Bone marrow (tissue), 2 donors: ENCODE measurements at regions not wholly inside any gene's neighbourhood (a gene's known extent, or its start where the extent isn't known, plus 50 kb on each side); places are given as distances from the start of the nearest gene placed in this dataset.
"Not testable (repeated sequence)": the region's sequence is repeated elsewhere in the genome, so short reads cannot be mapped to it uniquely, and the experiment has no call there.

Experiments used
- DNase-seq, 2 donors: peaks; one replicate each; lab custom pipeline; 2025; lab: John Stamatoyannopoulos, UW

GRCh38 chr4:12932203-12932788, 551.8 kb downstream of the RAB28 start:
- no peak for DNase-seq

- no peak for DNase-seq
These were observed 554.4 kb downstream of the RAB28 start for GRCh38 chr4:12929784-12930183.

GRCh38 chr4:12928751-12929150, 555.4 kb downstream of the RAB28 start:
- no peak for DNase-seq

- no peak for DNase-seq
These were observed 557.7 kb downstream of the RAB28 start for GRCh38 chr4:12926189-12927066.

- no peak for DNase-seq
These were observed 559.3 kb downstream of the RAB28 start for GRCh38 chr4:12924728-12925320.

- DNase-seq = no peak
These were observed 559.9 kb downstream of the RAB28 start for GRCh38 chr4:12924253-12924652.

GRCh38 chr4:12912896-12913418, 571.2 kb downstream of the RAB28 start:
- DNase-seq = no peak

- DNase-seq = no peak
These were observed 572.3 kb downstream of the RAB28 start for GRCh38 chr4:12911750-12912358.

- not testable (repeated sequence) for DNase-seq
These were observed 580.5 kb downstream of the RAB28 start for GRCh38 chr4:12903640-12904039.

GRCh38 chr4:12902735-12903134, 581.4 kb downstream of the RAB28 start:
- DNase-seq = no peak

- DNase-seq = no peak
These were observed 586.2 kb downstream of the RAB28 start for GRCh38 chr4:12897954-12898353.

GRCh38 chr4:12894062-12894461, 590.1 kb downstream of the RAB28 start:
- DNase-seq = no peak

- no peak for DNase-seq
These were observed 595.1 kb downstream of the RAB28 start for GRCh38 chr4:12889054-12889453.

GRCh38 chr4:12884846-12885796, 599.0 kb downstream of the RAB28 start:
- DNase-seq = no peak

- DNase-seq = no peak
These were observed 602.1 kb downstream of the RAB28 start for GRCh38 chr4:12881945-12882584.

GRCh38 chr4:12880844-12881243, 603.3 kb downstream of the RAB28 start:
- no peak for DNase-seq

- no peak for DNase-seq
These were observed 604.6 kb downstream of the RAB28 start for GRCh38 chr4:12879496-12879895.

- no peak for DNase-seq
These were observed 608.4 kb downstream of the RAB28 start for GRCh38 chr4:12875640-12876243.

GRCh38 chr4:12873351-12873750, 610.8 kb downstream of the RAB28 start:
- DNase-seq = no peak

- DNase-seq = no peak
These were observed 622.7 kb downstream of the RAB28 start for GRCh38 chr4:12861422-12861821.
